Fibroblast of skin of right quadriceps (primary cell): ENCODE measurements at regions not wholly inside any gene's neighbourhood (a gene's known extent, or its start where the extent isn't known, plus 50 kb on each side); places are given as distances from the start of the nearest gene placed in this dataset.
"Not testable (repeated sequence)": the region's sequence is repeated elsewhere in the genome, so short reads cannot be mapped to it uniquely, and the experiment has no call there.

Experiments used
- DNase-seq: peaks from one replicate; pipeline ENCODE4 v3.0.0-alpha.2; 2013

DNA sequence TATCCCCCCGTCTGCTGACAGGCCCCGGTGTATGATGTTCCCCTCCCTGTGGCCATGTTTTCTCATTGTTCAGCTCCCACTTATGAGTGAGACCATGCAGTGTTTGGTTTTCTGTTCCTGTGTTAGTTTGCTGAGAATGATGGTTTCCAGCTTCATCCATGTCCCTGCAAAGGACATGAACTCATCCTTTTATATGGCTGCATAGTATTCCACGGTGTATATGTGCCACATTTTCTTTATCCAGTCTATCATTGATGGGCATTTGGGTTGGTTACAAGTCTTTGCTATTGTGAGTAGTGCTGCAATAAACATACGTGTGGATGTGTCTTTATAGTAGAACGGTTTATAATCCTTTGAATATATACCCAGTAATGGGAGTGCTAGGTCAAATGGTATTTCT is 244.7 kb downstream of the NEBL start:
- DNase-seq, result not testable (repeated sequence)

DNA sequence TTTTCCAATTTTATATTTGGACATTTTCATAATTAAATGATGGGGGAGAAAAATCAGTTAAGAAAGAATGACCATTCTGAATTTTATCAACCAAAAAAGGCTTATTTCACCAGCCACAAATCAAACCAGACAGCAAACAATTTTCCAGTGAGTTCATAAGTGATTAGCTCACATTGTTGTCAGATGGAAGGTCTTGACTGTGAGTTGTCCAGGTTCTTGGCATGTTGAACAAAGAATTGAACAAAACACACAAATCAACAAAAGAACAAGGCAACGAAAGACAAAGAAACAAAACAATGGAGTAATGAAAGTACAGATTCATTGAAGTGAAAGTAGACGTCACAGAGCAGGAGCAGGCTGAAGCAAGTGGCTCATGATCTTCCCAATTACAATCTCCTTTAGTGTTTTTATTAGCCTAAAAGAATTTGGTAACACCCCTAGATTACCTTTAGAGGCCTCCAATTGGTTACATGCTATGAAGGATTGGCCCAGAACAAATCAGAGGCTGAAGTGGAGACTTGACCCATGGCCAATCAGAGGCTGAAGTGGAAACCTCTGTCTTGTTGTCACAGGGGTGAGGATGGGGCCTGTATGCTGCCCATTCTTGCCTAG is 248.7 kb downstream of the NEBL start:
- no peak for DNase-seq

DNA sequence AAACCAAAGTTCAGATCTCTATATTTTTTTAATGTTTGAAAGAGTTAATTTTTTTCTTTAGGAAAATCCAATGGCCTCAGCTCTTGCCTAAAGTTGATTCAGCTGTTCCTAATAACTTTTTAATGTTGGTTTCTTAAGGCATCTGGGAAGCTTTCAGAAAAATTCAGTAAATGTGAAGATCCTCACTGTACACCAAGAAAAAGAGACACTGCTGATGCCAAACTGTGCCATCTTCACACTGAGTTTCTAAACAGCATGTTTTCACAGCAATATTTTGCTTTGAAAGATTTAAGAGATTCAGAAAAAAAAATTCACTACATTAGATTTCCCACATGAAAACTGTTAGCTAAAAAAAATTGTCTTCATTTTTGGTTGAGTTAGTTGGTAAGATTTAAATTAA is 249.4 kb downstream of the NEBL start:
- DNase-seq, result no peak

DNA sequence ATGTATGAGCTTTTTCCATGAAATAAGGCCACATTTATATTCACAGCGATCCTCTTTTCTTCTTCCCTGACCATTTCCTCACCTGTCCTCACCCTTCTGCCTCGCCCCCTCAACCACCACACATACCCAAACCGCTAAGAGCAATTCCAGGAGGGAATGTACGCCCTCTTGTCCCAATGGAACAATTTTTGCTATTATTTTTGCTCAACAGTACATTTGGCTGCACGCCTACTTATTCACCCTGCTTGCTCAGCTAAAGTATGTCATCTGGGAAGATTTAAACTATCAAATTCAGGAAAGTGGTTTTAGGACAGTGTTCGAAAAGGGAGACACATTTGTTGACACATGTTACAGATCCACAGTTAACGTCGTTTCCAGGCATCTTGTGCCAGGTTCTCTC is 252.7 kb downstream of the NEBL start:
- DNase-seq, result no peak

DNA sequence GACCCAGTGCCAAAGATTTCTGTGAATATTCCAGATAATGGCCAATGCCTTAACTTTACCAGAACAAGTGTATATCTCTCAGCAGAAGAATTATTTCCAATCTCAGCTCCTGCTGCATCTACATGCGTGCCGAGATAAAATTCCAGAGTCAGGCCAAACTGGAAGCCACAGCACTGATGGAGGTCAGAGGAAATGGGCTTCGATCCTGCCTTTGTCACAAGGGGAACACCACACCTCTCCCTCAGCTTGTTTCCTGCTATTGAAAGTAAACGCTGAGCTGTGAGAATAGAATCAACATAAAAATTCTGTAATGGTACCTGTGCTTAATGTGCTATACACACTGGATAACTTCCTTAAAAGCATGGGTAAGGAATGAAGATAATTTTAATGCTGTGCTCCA is 255.5 kb downstream of the NEBL start:
- DNase-seq, result no peak

DNA sequence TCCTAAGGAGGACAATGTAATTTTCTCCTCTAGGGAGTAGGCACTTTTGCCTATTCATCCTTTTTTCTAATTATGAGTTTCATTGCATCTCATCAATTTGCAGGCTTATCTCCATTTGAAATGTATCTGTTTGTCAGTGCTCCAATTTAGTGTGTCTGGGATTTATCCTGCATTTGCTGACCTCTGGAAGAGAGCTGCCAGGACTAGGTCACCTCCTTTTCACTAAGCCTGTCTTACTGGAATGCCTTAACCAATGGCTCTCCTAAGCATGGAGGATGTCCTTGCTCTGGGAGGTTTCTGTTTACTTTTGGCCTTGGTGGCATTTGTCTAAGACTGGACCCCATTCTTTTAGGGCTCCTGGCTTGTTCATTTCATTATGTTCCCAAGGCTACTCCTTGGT is 261.5 kb downstream of the NEBL start:
- DNase-seq, result no peak

DNA sequence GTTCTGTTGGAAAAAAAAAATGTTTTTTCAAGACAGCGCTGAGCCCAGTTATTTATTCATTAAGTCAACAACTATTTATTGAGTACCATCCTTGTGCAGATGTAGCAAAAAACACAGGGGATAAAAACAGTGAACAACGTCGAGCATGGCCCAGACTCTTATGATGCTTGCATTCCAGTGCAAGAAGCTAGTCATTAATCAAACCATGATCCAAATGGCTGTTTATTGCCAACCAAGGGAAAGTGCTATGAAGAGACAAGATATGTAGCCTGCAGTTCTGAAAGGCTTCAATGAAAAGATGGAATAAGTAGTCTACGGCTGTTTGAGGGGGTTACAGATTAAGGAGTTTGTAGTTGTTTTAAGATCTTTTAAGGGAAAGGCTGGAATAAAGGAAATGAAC is 262.3 kb downstream of the NEBL start:
- no peak for DNase-seq

DNA sequence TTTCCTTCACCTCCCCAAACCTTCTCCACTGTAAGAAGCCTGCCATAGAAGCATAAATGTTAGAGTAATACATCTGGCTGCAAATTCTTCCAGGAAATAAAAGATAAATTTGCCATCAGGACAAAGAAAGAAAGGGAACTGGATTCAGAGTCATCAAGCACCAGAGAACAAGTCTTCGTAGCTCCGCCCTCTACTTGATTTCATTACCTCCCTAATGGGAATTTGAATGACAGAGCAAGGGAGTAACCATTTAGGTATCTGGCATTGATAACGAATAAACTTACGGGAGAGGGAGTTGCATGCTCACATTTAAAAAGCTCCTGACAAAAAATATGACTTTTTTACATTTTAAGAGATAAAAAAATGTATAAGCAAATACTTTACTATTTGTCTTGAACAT is 263.4 kb downstream of the NEBL start:
- no peak for DNase-seq

DNA sequence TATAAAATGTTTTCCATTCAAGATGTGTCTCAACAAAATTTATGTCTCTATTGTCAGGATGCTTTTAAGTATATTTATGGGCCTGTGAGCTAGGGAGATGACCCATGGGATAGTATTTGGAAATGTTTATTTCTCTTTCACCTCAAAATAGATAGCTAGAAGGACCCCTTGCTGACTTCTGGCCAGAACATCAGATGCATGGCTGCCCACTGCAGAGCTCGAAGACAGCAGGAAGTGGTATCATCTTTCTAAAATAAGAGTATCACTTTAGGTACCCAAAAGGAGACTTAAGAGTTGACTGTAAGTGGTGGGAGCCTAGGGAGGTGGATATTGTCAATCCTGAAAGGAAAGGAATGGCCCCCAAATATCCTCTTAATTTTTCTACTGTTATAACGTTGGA is 264.4 kb downstream of the NEBL start:
- DNase-seq, result no peak

DNA sequence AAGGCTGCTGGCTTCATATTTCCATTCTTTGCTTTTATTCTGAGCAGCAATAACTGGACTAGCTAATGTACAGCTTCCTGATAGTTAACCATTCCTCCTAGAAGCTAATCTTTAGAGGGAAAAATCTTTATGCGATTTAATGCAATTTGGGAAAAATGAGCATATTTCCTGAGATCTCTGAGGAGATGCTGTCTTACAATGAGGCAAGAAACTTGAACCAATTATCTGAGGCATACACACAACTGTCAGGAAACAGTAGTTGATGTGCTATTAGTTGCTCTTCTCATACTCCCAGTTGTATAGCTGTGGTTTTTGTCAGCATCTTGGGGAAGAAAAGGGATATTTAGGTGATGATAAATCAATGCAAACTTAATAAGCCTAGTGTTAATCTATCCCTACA is 265.9 kb downstream of the NEBL start:
- DNase-seq, result no peak

DNA sequence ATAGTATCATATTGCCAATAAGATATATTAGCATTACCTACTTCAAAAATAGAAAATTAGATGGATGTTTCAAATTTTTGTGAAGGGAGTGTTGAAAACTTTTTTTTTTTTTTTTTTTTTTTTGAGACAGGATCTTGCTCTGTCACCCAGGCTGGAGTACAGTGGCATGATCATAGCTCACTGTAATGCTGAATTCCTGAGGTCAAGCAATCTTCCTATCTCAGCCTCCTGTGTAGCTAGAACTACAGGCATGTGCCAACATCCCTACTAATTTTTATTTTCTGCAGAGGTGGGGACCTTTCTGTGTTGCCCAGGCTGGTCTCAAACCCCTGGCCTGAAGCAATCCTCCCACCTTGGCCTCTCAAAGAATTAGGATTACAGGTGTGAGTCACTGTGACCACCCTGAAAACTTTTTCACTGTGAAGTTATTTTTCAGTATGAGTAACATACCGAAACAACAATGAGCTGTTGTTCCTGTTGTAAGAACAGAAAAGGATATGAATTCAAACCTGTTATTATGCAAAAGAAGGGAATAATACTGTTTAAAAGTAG is 266.9 kb downstream of the NEBL start:
- DNase-seq, result no peak

DNA sequence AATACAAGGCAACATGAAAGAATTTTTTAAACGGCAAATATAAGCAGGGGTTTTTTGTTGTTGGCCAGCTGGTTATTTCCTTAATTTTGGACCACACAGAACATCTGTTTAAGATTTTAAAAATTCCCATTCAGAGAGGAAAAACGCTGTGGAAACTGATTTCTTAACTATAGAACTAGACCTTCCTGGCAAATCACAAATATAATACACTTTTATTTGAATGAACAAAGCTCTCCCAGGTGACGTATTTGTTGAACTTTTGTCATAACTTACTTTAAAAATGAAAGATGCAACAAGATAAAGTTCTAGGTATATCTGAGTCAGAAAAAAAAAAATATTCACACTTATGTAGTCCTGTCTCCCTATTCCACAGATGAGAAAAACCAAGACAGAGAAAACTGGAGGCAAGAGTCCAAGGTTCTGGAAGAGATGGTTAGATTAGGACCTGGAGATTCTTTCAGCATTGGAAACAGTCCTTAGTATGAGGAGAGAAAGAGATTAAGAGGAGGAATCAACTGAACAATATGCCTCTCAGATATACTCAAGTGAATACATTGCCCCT is 269.1 kb downstream of the NEBL start:
- no peak for DNase-seq

DNA sequence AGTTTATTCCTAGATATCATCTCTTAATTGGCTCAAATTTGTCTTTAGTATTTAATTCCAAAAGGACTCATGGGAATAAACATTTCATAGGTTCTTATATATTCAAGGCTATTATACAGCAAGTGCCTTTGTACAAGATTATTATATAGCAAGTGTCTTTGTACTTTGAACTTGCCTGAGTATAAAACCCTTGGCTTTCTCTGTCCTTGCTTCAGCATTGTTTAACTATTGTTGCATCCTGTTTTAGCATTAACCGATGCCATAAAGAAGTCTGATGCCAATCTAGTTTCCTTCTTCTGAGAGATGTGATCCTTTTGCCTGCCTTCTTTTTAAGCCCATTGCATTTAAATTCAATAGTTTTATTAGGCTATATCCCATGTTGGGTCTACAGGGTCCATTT is 270.0 kb downstream of the NEBL start:
- no peak for DNase-seq

DNA sequence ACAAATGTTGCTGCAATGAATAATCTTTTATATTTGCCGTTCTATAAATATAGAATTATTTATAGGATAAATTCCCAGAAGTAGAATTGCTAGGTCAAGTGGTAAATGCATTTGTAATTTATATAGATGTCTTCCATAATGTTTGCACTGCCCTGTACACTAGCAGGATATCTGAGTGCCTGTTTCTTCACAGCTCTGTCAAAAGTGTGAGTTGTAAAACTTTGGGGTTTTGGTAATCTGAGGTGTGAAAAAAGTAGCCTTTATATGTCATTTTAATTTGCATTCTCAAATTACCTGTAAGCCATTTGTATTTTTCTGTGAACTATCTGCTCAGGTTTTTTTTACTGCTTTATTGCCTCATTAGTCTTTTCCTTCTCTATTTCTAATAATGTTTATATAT is 271.2 kb downstream of the NEBL start:
- DNase-seq, result no peak

DNA sequence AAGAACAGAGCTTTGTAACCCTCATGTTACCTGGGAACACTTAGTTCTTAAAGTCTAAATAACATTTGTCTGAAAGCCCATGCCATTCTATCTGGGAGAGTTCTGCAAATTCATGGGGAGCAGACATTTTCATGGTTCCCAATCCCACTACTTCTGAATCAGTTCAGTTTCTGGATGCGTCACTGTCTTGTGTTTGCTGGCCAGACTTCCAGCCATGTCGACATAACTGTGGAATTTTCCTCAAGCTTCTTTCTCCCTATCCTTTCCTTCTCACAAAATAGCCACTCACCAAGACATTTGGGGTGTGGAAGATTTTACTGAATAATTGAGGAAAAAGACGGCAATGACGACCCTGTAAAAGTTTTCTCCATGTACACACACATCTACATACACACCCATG is 272.5 kb downstream of the NEBL start:
- DNase-seq, result peak; percentile 34

DNA sequence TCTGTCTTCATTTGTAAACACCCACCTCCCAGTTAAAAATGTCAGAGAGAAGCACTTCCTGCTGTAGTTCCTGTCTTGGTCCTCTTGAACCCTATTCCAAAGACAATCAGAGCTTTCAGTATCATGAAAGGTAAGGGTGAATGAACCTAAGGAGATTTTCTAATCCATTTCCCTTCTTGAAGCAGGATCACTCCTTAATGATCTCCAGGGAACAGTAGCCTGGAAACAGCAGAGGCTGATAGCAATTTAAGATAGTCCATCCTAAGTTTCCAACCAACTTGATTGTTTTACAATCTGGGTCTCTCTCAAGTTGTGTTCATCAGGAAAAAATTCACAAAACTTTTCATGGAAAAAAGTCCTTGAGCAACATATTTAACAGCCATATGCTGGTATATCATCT is 273.6 kb downstream of the NEBL start:
- DNase-seq, result no peak

DNA sequence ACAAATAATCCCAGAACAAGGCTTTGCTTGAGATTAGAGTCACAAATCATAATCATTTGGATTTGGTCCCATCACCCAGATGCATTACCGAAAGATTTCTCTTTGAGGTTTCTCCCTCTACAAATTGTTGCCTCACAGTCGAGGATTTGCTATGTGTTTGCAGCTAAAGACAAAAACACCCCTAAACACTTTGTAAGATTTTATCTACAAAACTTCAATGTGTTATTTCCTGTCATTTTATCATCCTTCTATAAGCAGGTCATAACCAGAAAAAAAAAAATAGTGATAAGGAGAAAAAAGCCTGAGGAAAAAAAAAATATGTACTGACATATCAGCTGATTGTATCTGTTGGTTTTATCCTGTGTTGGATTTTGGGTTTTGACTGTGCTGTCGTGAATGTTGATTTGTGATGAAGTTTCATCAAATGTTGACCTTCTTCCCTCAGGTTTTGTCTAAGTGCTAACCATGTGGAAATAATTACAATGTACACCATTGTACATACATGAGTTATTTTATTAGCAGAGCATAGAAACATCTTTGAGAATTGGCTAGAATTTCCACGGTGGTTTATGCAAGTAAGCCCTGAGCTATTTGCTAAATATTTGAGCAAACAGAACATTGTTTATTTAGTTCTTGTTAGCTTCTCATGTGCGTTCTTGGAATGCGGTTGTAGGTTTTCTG is 274.4 kb downstream of the NEBL start:
- peak; percentile 80 for DNase-seq

DNA sequence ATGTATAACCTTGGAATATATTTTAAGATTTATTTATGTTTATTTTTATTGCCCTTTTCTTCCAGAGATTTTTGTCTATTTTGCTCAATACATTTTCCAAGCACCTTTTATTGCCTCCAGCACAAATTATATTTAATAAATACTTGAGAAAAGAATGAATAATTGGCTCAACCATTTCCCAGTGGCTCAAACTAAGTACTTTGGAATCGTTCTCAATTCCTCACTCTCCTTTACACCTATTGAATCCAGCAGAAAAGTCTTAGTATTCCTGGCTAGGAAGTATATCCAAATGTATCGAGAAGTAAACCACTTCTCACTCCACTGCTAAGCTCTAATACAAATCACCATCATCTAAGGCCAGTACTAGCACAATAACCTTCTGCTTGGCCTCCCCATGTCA is 276.1 kb downstream of the NEBL start:
- no peak for DNase-seq

DNA sequence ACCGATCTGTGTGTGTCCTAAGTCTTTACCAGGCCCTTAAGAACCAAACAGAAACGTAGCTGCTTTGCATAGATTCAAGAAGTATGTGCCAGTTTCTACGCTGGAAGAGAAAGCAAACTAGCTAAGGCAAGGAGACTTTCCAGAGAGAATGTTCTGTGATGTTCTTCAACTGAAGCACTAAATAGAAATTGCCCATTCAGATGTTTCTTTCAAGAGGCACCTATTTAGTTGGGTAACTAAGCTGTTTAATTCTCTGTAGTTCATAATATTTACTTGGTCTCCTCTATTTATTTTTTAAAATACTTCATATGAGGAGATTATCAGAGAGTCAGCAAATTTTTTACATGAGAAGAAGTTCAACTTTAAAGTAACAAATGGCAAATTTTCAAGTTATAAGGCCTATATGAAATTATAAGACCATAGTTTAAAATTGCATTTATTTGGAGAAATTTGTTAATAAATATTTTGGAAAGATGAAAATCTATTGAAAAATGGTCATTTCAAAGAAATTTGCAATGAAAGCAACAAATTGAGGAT is 279.0 kb downstream of the NEBL start:
- no peak for DNase-seq

DNA sequence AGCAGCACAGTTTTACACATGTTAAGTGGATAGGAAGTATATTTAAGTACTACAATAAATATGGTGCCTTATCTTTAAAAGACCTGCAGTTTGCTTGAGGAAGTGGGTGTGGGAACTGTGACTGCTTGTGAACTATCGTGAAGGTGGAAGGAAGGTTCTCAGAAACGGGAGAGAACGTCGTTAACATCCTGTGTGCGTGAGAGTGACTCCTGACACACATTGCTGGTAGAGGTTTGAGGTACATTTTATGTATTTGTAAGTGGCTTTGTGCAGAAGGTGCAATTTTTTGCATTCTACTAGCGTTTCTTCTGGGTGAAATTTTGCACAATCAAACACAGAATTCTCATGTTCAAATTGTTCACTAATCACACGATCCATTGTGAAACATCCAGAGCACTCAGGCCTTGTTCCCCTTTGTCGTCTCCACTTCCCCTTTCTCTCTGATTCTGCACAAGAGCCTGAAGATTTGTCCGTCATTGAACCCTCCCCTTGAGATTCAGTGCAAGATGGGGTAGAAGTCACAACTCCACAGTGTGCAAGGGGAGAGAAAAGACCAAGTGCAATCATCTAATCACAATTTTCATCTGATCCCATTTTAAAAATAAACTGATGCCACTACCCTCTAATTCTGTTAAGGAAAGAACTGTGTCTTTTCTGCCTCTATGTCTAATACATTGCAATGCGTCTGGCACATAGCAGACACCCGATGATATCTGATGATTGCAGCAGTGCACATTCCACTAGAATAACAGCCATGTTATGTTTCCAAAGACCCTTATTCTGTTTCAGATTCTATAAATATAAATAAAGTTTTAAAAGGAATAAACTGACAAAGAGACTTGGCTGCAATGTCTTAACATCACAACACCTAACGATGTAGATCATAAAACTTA is 279.9 kb downstream of the NEBL start:
- DNase-seq, result no peak

DNA sequence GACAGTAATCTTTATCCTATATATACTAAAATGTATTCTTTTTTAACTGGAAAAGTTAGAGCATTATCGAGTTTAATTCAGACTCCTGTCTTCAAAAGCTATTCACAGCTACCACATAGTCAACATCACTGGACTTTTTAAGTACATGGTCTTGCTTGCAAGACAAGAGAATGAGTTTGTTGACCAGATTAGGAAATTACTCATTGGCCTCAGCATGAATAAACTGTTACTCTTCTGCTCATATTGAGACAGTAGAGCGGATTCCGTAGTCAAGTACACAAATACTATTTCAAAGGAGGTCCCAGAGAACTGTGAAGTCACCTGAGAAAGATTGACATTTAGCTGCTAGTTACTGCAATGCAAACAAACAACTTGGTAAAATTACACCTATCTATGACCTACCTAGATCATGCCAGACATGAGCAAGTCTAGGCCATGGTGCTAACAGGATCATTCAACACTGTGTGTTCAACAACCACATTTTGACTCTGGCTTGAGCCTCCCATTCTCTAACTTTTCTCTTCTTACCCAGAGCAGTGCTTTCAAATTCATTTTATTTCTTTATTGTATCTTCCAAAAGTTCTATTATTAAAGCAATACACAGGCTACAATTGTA is 280.9 kb downstream of the NEBL start:
- DNase-seq, result no peak

DNA sequence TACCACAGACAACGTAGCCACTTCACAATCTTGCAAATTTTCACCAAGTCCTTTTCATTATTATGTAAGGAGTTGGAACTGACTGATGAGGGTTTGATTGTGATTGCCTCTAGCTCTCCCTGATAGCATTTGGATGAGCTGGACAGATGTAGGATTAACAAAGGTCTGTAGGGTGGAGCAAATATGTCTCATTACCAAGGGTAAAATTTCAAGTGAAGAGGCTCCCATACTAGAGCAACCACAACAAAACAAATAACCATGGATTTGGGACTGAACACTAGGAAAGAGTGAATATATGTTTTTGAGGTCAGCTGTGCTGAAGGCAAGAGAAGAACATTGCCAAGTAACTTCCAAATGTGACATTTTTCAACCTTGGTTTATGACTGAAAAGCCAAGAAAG is 281.7 kb downstream of the NEBL start:
- no peak for DNase-seq

DNA sequence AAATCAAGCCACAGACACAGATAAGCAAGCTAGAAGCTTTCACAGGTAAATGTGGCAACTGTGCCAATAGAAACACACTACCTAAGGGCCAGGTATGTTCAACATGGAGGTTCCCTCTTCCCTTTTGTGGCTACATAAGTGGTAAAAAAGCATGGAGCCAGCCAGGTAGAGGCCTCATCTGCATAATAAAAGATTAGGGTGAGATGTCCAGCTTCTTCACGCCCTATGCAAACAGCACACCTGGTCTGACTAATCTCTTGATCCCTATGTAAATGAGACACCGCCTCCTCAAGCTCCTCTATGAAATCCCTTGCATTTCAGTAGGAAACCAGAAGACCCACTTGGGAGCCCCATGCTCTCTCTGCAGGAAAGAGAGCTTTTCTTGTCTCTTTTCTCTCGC is 282.2 kb downstream of the NEBL start:
- DNase-seq, result no peak
